ENCODE measurements at regions not wholly inside any gene's neighbourhood (a gene's known extent, or its start where the extent isn't known, plus 50 kb on each side); places are given as distances from the start of the nearest gene placed in this dataset.

DNA sequence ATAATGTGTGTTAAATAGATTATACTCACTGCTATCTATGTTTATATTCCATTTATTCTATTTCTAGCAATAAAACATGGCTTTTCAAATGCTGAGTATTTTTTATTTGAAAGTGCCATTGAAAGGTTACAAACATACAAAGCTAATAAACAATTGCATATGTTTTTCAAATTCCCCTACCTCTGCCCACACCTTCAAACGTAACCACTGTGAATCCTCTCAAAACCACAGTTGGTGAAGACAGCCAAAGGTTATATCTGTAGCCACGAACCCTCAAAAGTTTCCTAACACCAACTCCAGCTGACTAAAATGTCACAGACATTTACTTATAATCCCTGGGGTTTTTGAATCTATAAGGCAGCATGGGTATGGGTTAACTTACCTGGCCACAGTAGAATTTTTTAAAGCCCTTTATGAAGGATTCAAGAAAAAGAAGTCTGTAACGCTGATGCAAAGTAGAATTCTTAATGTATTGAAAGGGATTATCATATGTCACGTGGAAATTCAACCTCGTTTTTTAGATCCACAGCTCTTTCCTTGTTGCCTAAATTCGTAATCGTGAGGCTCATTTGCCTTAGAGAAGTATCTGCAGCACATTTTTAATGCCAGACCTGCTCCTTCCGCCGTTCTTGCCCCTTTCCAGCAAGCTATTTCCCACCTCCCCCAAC, 122.5 kb upstream of the ZC3H12C start:
- TF ChIP-seq EZH2phosphoT487 (IDR thresholded peaks at IDR 0.05; ENCODE audit: low read length) (no peak), EZH2 (optimal IDR thresholded peaks at IDR 0.05; ENCODE audit: low read depth, low read length) (no peak)
- TF ChIP-seq, protein P1, sequence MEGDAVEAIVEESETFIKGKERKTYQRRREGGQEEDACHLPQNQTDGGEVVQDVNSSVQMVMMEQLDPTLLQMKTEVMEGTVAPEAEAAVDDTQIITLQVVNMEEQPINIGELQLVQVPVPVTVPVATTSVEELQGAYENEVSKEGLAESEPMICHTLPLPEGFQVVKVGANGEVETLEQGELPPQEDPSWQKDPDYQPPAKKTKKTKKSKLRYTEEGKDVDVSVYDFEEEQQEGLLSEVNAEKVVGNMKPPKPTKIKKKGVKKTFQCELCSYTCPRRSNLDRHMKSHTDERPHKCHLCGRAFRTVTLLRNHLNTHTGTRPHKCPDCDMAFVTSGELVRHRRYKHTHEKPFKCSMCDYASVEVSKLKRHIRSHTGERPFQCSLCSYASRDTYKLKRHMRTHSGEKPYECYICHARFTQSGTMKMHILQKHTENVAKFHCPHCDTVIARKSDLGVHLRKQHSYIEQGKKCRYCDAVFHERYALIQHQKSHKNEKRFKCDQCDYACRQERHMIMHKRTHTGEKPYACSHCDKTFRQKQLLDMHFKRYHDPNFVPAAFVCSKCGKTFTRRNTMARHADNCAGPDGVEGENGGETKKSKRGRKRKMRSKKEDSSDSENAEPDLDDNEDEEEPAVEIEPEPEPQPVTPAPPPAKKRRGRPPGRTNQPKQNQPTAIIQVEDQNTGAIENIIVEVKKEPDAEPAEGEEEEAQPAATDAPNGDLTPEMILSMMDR (IDR thresholded peaks at IDR 0.05; ENCODE audit: low read length): no peak
